ENCODE measurements at regions not wholly inside any gene's neighbourhood (a gene's known extent, or its start where the extent isn't known, plus 50 kb on each side); places are given as distances from the start of the nearest gene placed in this dataset.
"Not testable (repeated sequence)": the region's sequence is repeated elsewhere in the genome, so short reads cannot be mapped to it uniquely, and the experiment has no call there.

GRCh38 chr13:76245920-76246319 is 609.8 kb downstream of the LMO7 start:
- H3K36me3 ChIP-seq (replicated peaks; ENCODE audit: insufficient read depth, low read length) = no peaks in the 10 kb centered on the region
- no peak for DNase-seq
- H3K4me3 ChIP-seq (ENCODE audit: low read length) = no peak overlapping the region
- H3K27me3 ChIP-seq (replicated peaks; ENCODE audit: insufficient read depth, low read length) = no peaks in the 10 kb centered on the region
- no peaks in the 10 kb centered on the region for H4K20me1 ChIP-seq (ENCODE audit: insufficient read depth, low read length)
- H2AFZ ChIP-seq (ENCODE audit: low read length) = no peak overlapping the region
- TF ChIP-seq EZH2phosphoT487 (IDR thresholded peaks at IDR 0.05; ENCODE audit: low read length) (no peak), EZH2 (optimal IDR thresholded peaks at IDR 0.05; ENCODE audit: low read depth, low read length) (no peak), CTCF (IDR thresholded peaks at IDR 0.05; ENCODE audit: low read length) (no peak)
- H3K27ac ChIP-seq (ENCODE audit: low read length) = no peak overlapping the region
- H3K9me3 ChIP-seq (replicated peaks; ENCODE audit: insufficient read depth, low read length) = no peaks in the 10 kb centered on the region
- no peaks in the 10 kb centered on the region for H3K9me2 ChIP-seq (replicated peaks; ENCODE audit: insufficient read depth, low read length)
- H3K4me1 ChIP-seq (ENCODE audit: low read length) = no peaks in the 10 kb centered on the region
- no peak overlapping the region for H3K4me2 ChIP-seq (ENCODE audit: low read depth, low read length)
- no peak overlapping the region for H3K9ac ChIP-seq (ENCODE audit: low read length)
- H3F3A ChIP-seq (ENCODE audit: insufficient read depth, low read length) = no peaks in the 10 kb centered on the region
- no peaks in the 10 kb centered on the region for H3K79me2 ChIP-seq (ENCODE audit: low read length)

- H3K27ac ChIP-seq (ENCODE audit: low read length) = no peak overlapping the region
- no peaks in the 10 kb centered on the region for H3K9me3 ChIP-seq (replicated peaks; ENCODE audit: insufficient read depth, low read length)
- no peak overlapping the region for H2AFZ ChIP-seq (ENCODE audit: low read length)
- DNase-seq = no peak
- H3K9me2 ChIP-seq (replicated peaks; ENCODE audit: insufficient read depth, low read length) = no peaks in the 10 kb centered on the region
- no peak overlapping the region for H3K9ac ChIP-seq (ENCODE audit: low read length)
- no peak overlapping the region for H3K4me3 ChIP-seq (ENCODE audit: low read length)
- no peaks in the 10 kb centered on the region for H3K27me3 ChIP-seq (replicated peaks; ENCODE audit: insufficient read depth, low read length)
- no peaks in the 10 kb centered on the region for H3K36me3 ChIP-seq (replicated peaks; ENCODE audit: insufficient read depth, low read length)
- H3K79me2 ChIP-seq (ENCODE audit: low read length) = no peaks in the 10 kb centered on the region
- TF ChIP-seq EZH2phosphoT487 (IDR thresholded peaks at IDR 0.05; ENCODE audit: low read length) = no peak
- TF ChIP-seq CTCF (IDR thresholded peaks at IDR 0.05; ENCODE audit: low read length) = no peak
- no peak for TF ChIP-seq EZH2 (optimal IDR thresholded peaks at IDR 0.05; ENCODE audit: low read depth, low read length)
- no peaks in the 10 kb centered on the region for H3F3A ChIP-seq (ENCODE audit: insufficient read depth, low read length)
- no peaks in the 10 kb centered on the region for H4K20me1 ChIP-seq (ENCODE audit: insufficient read depth, low read length)
- no peaks in the 10 kb centered on the region for H3K4me1 ChIP-seq (ENCODE audit: low read length)
- no peak overlapping the region for H3K4me2 ChIP-seq (ENCODE audit: low read depth, low read length)
These were observed 609.1 kb downstream of the LMO7 start for GRCh38 chr13:76245211-76245610.

- not testable (repeated sequence) for H3K79me2 ChIP-seq (ENCODE audit: low read length); DNase-seq; H2AFZ ChIP-seq (ENCODE audit: low read length)
These were observed 607.0 kb downstream of the LMO7 start for GRCh38 chr13:76243120-76243519.

GRCh38 chr13:76239031-76239680 is 603.0 kb downstream of the LMO7 start:
- Histone ChIP-seq H3K79me2 (ENCODE audit: low read length) (no peaks in the 10 kb centered on the region), H3K9me3 (replicated peaks; ENCODE audit: insufficient read depth, low read length) (no peaks in the 10 kb centered on the region), H3F3A (ENCODE audit: insufficient read depth, low read length) (no peaks in the 10 kb centered on the region), H2AFZ (ENCODE audit: low read length) (no peak overlapping the region), H3K4me1 (ENCODE audit: low read length) (no peaks in the 10 kb centered on the region), H3K4me2 (ENCODE audit: low read depth, low read length) (no peak overlapping the region), H4K20me1 (ENCODE audit: insufficient read depth, low read length) (no peaks in the 10 kb centered on the region), H3K9ac (ENCODE audit: low read length) (no peak overlapping the region), H3K27ac (ENCODE audit: low read length) (no peak overlapping the region), H3K4me3 (ENCODE audit: low read length) (no peak overlapping the region), H3K27me3 (replicated peaks; ENCODE audit: insufficient read depth, low read length) (no peaks in the 10 kb centered on the region), H3K9me2 (replicated peaks; ENCODE audit: insufficient read depth, low read length) (no peaks in the 10 kb centered on the region), H3K36me3 (replicated peaks; ENCODE audit: insufficient read depth, low read length) (no peaks in the 10 kb centered on the region)
- no peak for DNase-seq
- TF ChIP-seq EZH2phosphoT487 (IDR thresholded peaks at IDR 0.05; ENCODE audit: low read length) (no peak), EZH2 (optimal IDR thresholded peaks at IDR 0.05; ENCODE audit: low read depth, low read length) (no peak), CTCF (IDR thresholded peaks at IDR 0.05; ENCODE audit: low read length) (no peak)

More at GRCh38 chr13:76243120-76243519, 607.0 kb downstream of the LMO7 start:
- H4K20me1 ChIP-seq (ENCODE audit: insufficient read depth, low read length); H3K4me2 ChIP-seq (ENCODE audit: low read depth, low read length); H3K4me1 ChIP-seq (ENCODE audit: low read length); H3F3A ChIP-seq (ENCODE audit: insufficient read depth, low read length); H3K9me3 ChIP-seq (replicated peaks; ENCODE audit: insufficient read depth, low read length); H3K4me3 ChIP-seq (ENCODE audit: low read length); H3K36me3 ChIP-seq (replicated peaks; ENCODE audit: insufficient read depth, low read length); H3K9me2 ChIP-seq (replicated peaks; ENCODE audit: insufficient read depth, low read length); H3K27me3 ChIP-seq (replicated peaks; ENCODE audit: insufficient read depth, low read length); H3K9ac ChIP-seq (ENCODE audit: low read length); H3K27ac ChIP-seq (ENCODE audit: low read length): not testable (repeated sequence)

Data from MM.1S (cell line).